ENCODE measurements at regions not wholly inside any gene's neighbourhood (a gene's known extent, or its start where the extent isn't known, plus 50 kb on each side); places are given as distances from the start of the nearest gene placed in this dataset.

- TF ChIP-seq HNF4A (conservative IDR thresholded peaks at IDR 0.05) = peak; percentile 29 to 62
Observed at GRCh38 chr18:39406941-39407340, 1841.3 kb upstream of the CELF4 start (continued).

- WGBS = 81% methylated on average over 2 of the region's 2 CpGs
- no peak overlapping the region for H3K9ac ChIP-seq (ENCODE audit: low read depth in 1 of 2, low read length in 2 of 2)
- H3K27ac ChIP-seq (ENCODE audit: low read depth in 1 of 2, low read length in 2 of 2) = no peak overlapping the region
- peaks cover 0 to 6% (median 4%) of the 10 kb centered on the region in 4 donors for H3K4me1 ChIP-seq (ENCODE audit: control insufficient read depth in 4 of 4, insufficient read depth in 4 of 4, low read length in 3 of 4)
- H3K36me3 ChIP-seq (ENCODE audit: control insufficient read depth in 4 of 4, insufficient read depth in 3 of 4, low read depth in 1 of 4, low read length in 3 of 4) = no peaks in the 10 kb centered on the region
- H3K9me3 ChIP-seq (ENCODE audit: control insufficient read depth in 4 of 4, low read length in 3 of 4) = no peaks in the 10 kb centered on the region
- no peak overlapping the region for H3K4me3 ChIP-seq (ENCODE audit: low read depth in 1 of 3, low read length in 3 of 3)
- no peaks in the 10 kb centered on the region for H3K27me3 ChIP-seq (ENCODE audit: control insufficient read depth in 4 of 4, insufficient read depth in 4 of 4, low read length in 3 of 4)
- no peak for DNase-seq (ENCODE audit: low spot score)
- no peak for TF ChIP-seq HNF4G (IDR thresholded peaks at IDR 0.05)
Observed at GRCh38 chr18:39403121-39403520, 1837.5 kb upstream of the CELF4 start.

- WGBS = 86% methylated on average over 1 of the region's 1 CpG
- Histone ChIP-seq H3K9me3 (ENCODE audit: control insufficient read depth in 4 of 4, low read length in 3 of 4) (peaks cover 0 to 1% (median 0%) of the 10 kb centered on the region in 4 donors), H3K4me1 (ENCODE audit: control insufficient read depth in 4 of 4, insufficient read depth in 4 of 4, low read length in 3 of 4) (no peaks in the 10 kb centered on the region), H3K27me3 (ENCODE audit: control insufficient read depth in 4 of 4, insufficient read depth in 4 of 4, low read length in 3 of 4) (no peaks in the 10 kb centered on the region), H3K27ac (ENCODE audit: low read depth in 1 of 2, low read length in 2 of 2) (no peak overlapping the region), H3K4me3 (ENCODE audit: low read depth in 1 of 3, low read length in 3 of 3) (no peak overlapping the region), H3K36me3 (ENCODE audit: control insufficient read depth in 4 of 4, insufficient read depth in 3 of 4, low read depth in 1 of 4, low read length in 3 of 4) (no peaks in the 10 kb centered on the region), H3K9ac (ENCODE audit: low read depth in 1 of 2, low read length in 2 of 2) (no peak overlapping the region)
- no peak for DNase-seq (ENCODE audit: low spot score)
- TF ChIP-seq FOXA2 (IDR thresholded peaks at IDR 0.05) (no peak), CTCF (IDR thresholded peaks at IDR 0.05; ENCODE audit: low read depth, low read length, missing input control) (no peak), GABPA (IDR thresholded peaks at IDR 0.05 in 1 of 2, conservative IDR thresholded peaks at IDR 0.05 in 1 of 2) (no peak), ZBTB33 (IDR thresholded peaks at IDR 0.05) (no peak), RXRA (IDR thresholded peaks at IDR 0.05) (no peak), JUND (IDR thresholded peaks at IDR 0.05) (no peak), FOXA1 (IDR thresholded peaks at IDR 0.05) (no peak), SP1 (IDR thresholded peaks at IDR 0.05) (no peak), ATF3 (IDR thresholded peaks at IDR 0.05) (no peak), MAX (IDR thresholded peaks at IDR 0.05) (no peak), YY1 (IDR thresholded peaks at IDR 0.05) (no peak), EGR1 (IDR thresholded peaks at IDR 0.05; ENCODE audit: low read depth in 2 of 2) (no peak), TAF1 (conservative IDR thresholded peaks at IDR 0.05) (no peak), HNF4G (IDR thresholded peaks at IDR 0.05) (no peak), RAD21 (IDR thresholded peaks at IDR 0.05) (no peak), REST (IDR thresholded peaks at IDR 0.05) (no peak), NR2F2 (IDR thresholded peaks at IDR 0.05) (no peak), HNF4A (conservative IDR thresholded peaks at IDR 0.05) (no peak)
Observed at GRCh38 chr18:39399662-39400061, 1834.1 kb upstream of the CELF4 start.

Measured in liver (tissue), 8 donors.